Anterior cingulate cortex (tissue), 58 donors: ENCODE measurements at regions not wholly inside any gene's neighbourhood (a gene's known extent, or its start where the extent isn't known, plus 50 kb on each side); places are given as distances from the start of the nearest gene placed in this dataset.
A peak's percentile ranks its signal among the peaks of the same experiment; 100 is the strongest.

Source experiments
- DNase-seq, 58 donors: peaks; one replicate each; lab custom pipeline; 2025; lab: John Stamatoyannopoulos, UW

GRCh38 chr18:51997129-51997528 is 342.9 kb upstream of the DCC start:
- no peak for DNase-seq

- DNase-seq: no peak
Measured at GRCh38 chr18:51998066-51998465, 341.9 kb upstream of the DCC start.

- DNase-seq: no peak
Measured at GRCh38 chr18:51998711-51999110, 341.3 kb upstream of the DCC start.

GRCh38 chr18:51999351-51999750 is 340.6 kb upstream of the DCC start:
- DNase-seq: no peak

- no peak for DNase-seq
Measured at GRCh38 chr18:52000435-52000834, 339.6 kb upstream of the DCC start.

GRCh38 chr18:52001106-52001505 is 338.9 kb upstream of the DCC start:
- DNase-seq: no peak

- no peak for DNase-seq
Measured at GRCh38 chr18:52002600-52002999, 337.4 kb upstream of the DCC start.

- DNase-seq: no peak
Measured at GRCh38 chr18:52007105-52007504, 332.9 kb upstream of the DCC start.

GRCh38 chr18:52008330-52008729 is 331.7 kb upstream of the DCC start:
- DNase-seq: no peak

GRCh38 chr18:52008736-52009135 is 331.3 kb upstream of the DCC start:
- peak in 1 of 58 donors; percentile 18 for DNase-seq

- no peak for DNase-seq
Measured at GRCh38 chr18:52009958-52010357, 330.0 kb upstream of the DCC start.

- no peak for DNase-seq
Measured at GRCh38 chr18:52045946-52046675, 293.9 kb upstream of the DCC start.

- DNase-seq: no peak
Measured at GRCh38 chr18:52046842-52047241, 293.2 kb upstream of the DCC start.

GRCh38 chr18:52054324-52054723 is 285.7 kb upstream of the DCC start:
- no peak for DNase-seq

GRCh38 chr18:52060607-52061304 is 279.2 kb upstream of the DCC start:
- no peak for DNase-seq

GRCh38 chr18:52063923-52064322 is 276.1 kb upstream of the DCC start:
- DNase-seq: no peak

- DNase-seq: no peak
Measured at GRCh38 chr18:52069201-52069600, 270.8 kb upstream of the DCC start.

- DNase-seq: no peak
Measured at GRCh38 chr18:52070291-52070756, 269.7 kb upstream of the DCC start.

GRCh38 chr18:52077251-52077983 is 262.6 kb upstream of the DCC start:
- no peak for DNase-seq

GRCh38 chr18:52082246-52082645 is 257.8 kb upstream of the DCC start:
- no peak for DNase-seq

- no peak for DNase-seq
Measured at GRCh38 chr18:52087140-52087539, 252.9 kb upstream of the DCC start.
